GM12892 (cell line): ENCODE measurements at regions not wholly inside any gene's neighbourhood (a gene's known extent, or its start where the extent isn't known, plus 50 kb on each side); places are given as distances from the start of the nearest gene placed in this dataset.

ENCODE experiments used
- POLR2A ChIP-seq: IDR thresholded peaks from 2 replicates; pipeline ENCODE4 v1.6.1; 2011; ENCODE audit warnings: low read depth, low read length, control low read depth
- POLR2AphosphoS5 ChIP-seq: IDR thresholded peaks from 2 replicates; pipeline ENCODE4 v1.6.1; 2011; ENCODE audit warnings: low read depth, low read length, control low read depth

DNA sequence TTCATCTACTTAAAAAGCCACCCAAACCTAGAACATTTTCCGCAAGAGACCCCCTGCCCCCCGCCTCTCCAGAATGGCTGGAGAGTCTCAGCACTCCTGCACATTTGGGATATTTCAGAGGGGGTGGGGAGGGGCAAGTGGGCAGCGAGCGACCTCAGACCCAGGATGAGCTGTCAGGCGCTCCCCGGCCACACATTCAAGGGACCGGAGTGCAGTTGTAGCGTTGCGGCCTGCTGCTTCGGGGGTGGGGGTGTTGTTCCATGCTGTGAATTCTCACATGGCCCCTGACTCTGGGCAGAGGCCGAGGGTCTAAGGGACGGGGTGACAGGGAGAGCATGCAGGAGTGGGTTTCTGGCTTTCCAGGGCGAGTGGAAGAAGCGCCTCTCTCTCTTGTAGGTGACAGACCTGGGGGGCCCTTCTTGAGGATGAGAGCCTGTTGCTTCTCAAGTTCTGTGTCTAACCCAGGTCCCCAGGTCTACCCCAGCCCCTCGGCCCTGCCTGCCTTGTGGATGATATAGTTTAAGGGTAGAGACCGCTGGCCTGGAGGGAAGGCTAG lies 231.2 kb downstream of the SEC14L1 start:
- no peak for TF ChIP-seq POLR2AphosphoS5
- no peak for TF ChIP-seq POLR2A
